ENCODE measurements at regions not wholly inside any gene's neighbourhood (a gene's known extent, or its start where the extent isn't known, plus 50 kb on each side); places are given as distances from the start of the nearest gene placed in this dataset.
A peak's percentile ranks its signal among the peaks of the same experiment; 100 is the strongest.
"Not testable (repeated sequence)": the region's sequence is repeated elsewhere in the genome, so short reads cannot be mapped to it uniquely, and the experiment has no call there.

- no peak for DNase-seq
Observed at GRCh38 chr2:236348279-236348678, 84.1 kb upstream of the ASB18 start.

GRCh38 chr2:236348976-236349375 is 84.8 kb upstream of the ASB18 start:
- DNase-seq, result no peak

GRCh38 chr2:236350426-236350825 is 86.2 kb upstream of the ASB18 start:
- DNase-seq, result no peak

GRCh38 chr2:236351966-236352525 is 87.8 kb upstream of the ASB18 start:
- no peak for DNase-seq

GRCh38 chr2:236352761-236353593 is 88.8 kb upstream of the ASB18 start:
- peak; percentile 4 for DNase-seq

GRCh38 chr2:236353594-236353942 is 89.4 kb upstream of the ASB18 start:
- no peak for DNase-seq

- DNase-seq, result no peak
Observed at GRCh38 chr2:236354056-236354940, 90.1 kb upstream of the ASB18 start.

GRCh38 chr2:236354973-236355595 is 90.9 kb upstream of the ASB18 start:
- DNase-seq, result no peak

GRCh38 chr2:236355911-236356310 is 91.7 kb upstream of the ASB18 start:
- no peak for DNase-seq

GRCh38 chr2:236356321-236356720 is 92.1 kb upstream of the ASB18 start:
- DNase-seq, result not testable (repeated sequence)

- DNase-seq, result not testable (repeated sequence)
Observed at GRCh38 chr2:236358482-236358881, 94.3 kb upstream of the ASB18 start.

GRCh38 chr2:236359426-236360045 is 95.3 kb upstream of the ASB18 start:
- no peak for DNase-seq

- no peak for DNase-seq
Observed at GRCh38 chr2:236360496-236360895, 96.3 kb upstream of the ASB18 start.

GRCh38 chr2:236363711-236364277 is 99.6 kb upstream of the ASB18 start:
- no peak for DNase-seq

GRCh38 chr2:236365258-236366048 is 101.2 kb upstream of the ASB18 start:
- DNase-seq, result no peak

GRCh38 chr2:236366049-236366387 is 101.8 kb upstream of the ASB18 start:
- DNase-seq, result no peak

GRCh38 chr2:236366397-236366796 is 102.2 kb upstream of the ASB18 start:
- no peak for DNase-seq

GRCh38 chr2:236367506-236368289 is 103.5 kb upstream of the ASB18 start:
- DNase-seq, result no peak

- DNase-seq, result no peak
Observed at GRCh38 chr2:236369661-236370062, 105.5 kb upstream of the ASB18 start.

GRCh38 chr2:236370847-236371409 is 106.7 kb upstream of the ASB18 start:
- no peak for DNase-seq

All from NCI-H2171 (cell line).